ENCODE measurements at regions not wholly inside any gene's neighbourhood (a gene's known extent, or its start where the extent isn't known, plus 50 kb on each side); places are given as distances from the start of the nearest gene placed in this dataset.

DNA sequence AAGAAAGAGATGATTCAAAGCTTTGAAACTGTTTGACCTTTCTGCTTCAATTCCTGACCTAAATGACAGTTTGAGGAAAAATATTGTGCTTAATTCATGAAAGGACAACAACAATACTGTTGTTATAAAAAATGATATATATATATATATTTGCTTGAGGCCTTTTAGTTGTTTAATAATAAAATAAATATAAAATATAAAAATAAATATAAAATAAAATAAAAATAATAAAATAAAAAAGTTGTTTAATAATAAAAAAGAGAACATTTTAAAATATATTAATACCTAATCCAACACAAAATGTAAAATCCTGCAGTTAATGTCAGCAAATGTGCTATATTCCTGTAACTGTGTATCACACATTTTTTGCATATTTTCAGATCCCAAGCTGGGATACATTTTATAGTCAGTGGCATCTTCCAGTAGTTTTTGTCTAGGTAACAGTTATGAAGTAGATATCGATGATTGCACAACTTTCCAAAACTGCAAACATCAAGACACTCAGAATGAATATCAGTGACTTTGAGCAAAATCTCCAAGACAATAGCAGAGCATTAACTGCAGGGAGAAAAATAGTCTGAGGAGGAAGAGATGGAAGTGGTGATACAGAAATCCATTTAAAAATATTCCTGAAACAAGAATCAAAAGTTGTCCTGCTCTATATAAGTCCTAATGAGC is 375.5 kb upstream of the KLHL1 start:
- H3K9me3 Mint-ChIP-seq, result peaks cover 6% of the 10 kb centered on the region
- no peak for DNase-seq
- H3K27me3 Mint-ChIP-seq, result no peaks in the 10 kb centered on the region
- H3K36me3 Mint-ChIP-seq, result no peaks in the 10 kb centered on the region
- H3K4me1 Mint-ChIP-seq, result no peaks in the 10 kb centered on the region
- H3K4me3 Mint-ChIP-seq, result no peak overlapping the region
- no peak overlapping the region for H3K27ac Mint-ChIP-seq

DNA sequence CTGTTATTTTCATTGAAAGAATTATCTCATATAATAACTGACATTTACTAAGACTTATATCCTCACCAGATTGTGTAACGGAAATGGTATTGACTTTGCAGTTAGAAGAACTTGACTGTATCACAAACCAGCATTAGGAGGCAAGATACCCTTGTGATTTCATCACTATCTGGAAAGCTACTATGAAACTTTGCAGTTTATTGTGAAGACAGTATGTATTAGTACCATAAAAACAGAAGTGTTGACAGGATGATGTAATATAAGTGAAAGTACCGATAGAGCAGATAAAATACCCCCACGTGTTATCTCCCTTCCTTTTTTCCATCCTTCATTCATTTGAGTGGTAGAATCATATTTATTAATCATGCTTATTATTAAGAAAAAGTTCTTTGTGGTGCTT is 365.7 kb upstream of the KLHL1 start:
- Mint-ChIP-seq H3K4me1 (no peaks in the 10 kb centered on the region), H3K36me3 (no peaks in the 10 kb centered on the region), H3K9me3 (peaks cover 5% of the 10 kb centered on the region), H3K27ac (no peak overlapping the region), H3K27me3 (no peaks in the 10 kb centered on the region), H3K4me3 (no peak overlapping the region)
- no peak for DNase-seq

DNA sequence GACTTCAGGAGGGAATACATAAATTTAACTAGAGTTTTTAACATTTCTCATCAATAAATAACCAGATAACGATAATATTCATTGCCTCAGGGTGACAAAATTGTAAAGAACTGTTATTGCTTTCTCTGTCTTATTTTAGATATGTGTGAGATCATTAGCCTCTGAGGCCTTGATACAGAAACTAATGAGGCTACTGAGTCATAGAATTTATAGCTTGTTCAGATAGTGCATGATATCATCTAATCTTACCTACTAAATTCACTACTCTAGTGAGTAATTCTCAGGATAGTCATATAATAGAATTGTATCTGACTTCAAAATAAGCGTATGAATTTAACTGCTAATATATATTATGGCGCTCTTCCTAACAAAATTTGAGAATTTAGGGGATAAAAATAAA is 360.8 kb upstream of the KLHL1 start:
- H3K36me3 Mint-ChIP-seq, result no peaks in the 10 kb centered on the region
- H3K4me3 Mint-ChIP-seq, result no peak overlapping the region

DNA sequence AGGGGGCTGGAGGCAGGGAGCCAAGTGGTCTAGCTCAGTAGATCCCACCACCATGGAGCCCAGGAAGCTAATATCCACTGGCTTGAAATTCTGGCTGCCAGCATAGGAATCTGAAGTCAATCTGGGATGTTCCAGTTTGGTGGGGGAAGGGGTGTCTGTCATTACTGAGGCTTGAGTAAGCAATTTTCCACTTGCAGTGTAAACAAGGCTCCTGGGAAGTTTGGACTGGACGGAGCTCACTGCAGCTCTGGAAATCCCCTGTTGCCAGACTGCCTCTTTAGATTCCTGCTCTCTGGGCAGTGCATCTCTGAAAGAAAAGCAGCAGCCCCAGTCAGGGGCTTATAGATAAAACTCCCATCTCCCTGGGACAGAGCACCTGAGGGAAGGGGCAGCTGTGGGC is 349.2 kb upstream of the KLHL1 start:
- H3K4me3 Mint-ChIP-seq, result no peak overlapping the region
- peaks cover 10% of the 10 kb centered on the region for H3K9me3 Mint-ChIP-seq
- no peak for DNase-seq
- H3K27ac Mint-ChIP-seq, result no peak overlapping the region
- no peaks in the 10 kb centered on the region for H3K36me3 Mint-ChIP-seq
- no peaks in the 10 kb centered on the region for H3K4me1 Mint-ChIP-seq
- H3K27me3 Mint-ChIP-seq, result no peaks in the 10 kb centered on the region

More for the DNA sequence above, 360.8 kb upstream of the KLHL1 start:
- H3K27me3 Mint-ChIP-seq, result no peaks in the 10 kb centered on the region
- peaks cover 2% of the 10 kb centered on the region for H3K9me3 Mint-ChIP-seq
- DNase-seq, result no peak
- no peak overlapping the region for H3K27ac Mint-ChIP-seq
- H3K4me1 Mint-ChIP-seq, result no peaks in the 10 kb centered on the region

DNA sequence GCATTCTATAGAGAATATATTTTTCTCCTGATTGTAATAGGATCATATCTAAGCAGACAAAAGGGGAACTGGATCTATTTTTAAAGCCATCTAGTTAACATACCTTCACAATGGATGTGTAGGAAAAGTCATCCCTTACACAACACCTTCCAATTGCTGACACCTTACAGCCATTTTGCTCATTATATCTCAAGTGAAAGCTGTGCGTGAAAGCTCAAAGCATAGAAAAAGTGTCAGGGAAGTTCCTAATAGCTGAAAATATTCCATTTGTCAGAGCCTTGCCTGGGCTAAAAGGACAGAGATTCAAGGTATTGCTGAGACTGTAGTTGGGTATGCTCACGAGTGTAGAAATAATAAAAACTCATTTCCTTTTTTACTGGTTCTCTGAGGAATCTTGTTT is 340.6 kb upstream of the KLHL1 start:
- Mint-ChIP-seq H3K27ac (no peak overlapping the region), H3K9me3 (no peaks in the 10 kb centered on the region), H3K4me3 (no peak overlapping the region), H3K4me1 (no peaks in the 10 kb centered on the region), H3K27me3 (no peaks in the 10 kb centered on the region), H3K36me3 (no peaks in the 10 kb centered on the region)
- no peak for DNase-seq

DNA sequence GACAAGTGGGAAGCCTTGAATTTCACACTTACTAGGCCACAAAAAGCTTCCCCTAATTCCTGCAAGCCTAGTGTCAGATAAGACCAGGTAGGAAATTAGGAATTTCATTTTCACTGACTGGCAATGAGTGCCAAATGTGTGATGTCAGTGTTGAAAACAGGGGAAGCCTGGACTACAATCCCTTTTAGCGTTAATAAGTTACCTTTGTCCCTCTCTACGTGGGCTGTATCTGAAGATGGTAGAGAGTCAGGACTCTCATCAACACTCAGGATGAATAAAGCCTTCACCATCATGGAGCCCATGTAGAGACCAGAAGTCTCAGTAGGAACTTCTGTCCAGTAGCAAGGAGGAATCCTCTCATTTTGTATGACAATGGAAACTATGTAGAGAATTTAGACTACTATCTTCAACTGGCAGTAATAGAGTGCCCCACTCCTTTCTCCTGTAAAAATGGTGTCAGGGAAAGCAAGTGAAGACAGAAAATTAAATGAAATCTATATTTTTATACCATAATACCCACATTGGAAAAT is 324.1 kb upstream of the KLHL1 start:
- no peaks in the 10 kb centered on the region for H3K27me3 Mint-ChIP-seq
- H3K4me3 Mint-ChIP-seq, result no peak overlapping the region

GRCh38 chr13:70430256-70430655 is 322.0 kb upstream of the KLHL1 start:
- DNase-seq, result no peak
- Mint-ChIP-seq H3K9me3 (peaks cover 3% of the 10 kb centered on the region), H3K27ac (no peak overlapping the region), H3K27me3 (no peaks in the 10 kb centered on the region), H3K36me3 (no peaks in the 10 kb centered on the region), H3K4me1 (no peaks in the 10 kb centered on the region), H3K4me3 (no peak overlapping the region)

More for the DNA sequence above, 324.1 kb upstream of the KLHL1 start:
- H3K4me1 Mint-ChIP-seq, result no peaks in the 10 kb centered on the region
- H3K9me3 Mint-ChIP-seq, result peaks cover 3% of the 10 kb centered on the region
- no peaks in the 10 kb centered on the region for H3K36me3 Mint-ChIP-seq
- H3K27ac Mint-ChIP-seq, result no peak overlapping the region
- no peak for DNase-seq

- H3K9me3 Mint-ChIP-seq, result peaks cover 2% of the 10 kb centered on the region
- H3K4me3 Mint-ChIP-seq, result no peak overlapping the region
- DNase-seq, result no peak
- H3K36me3 Mint-ChIP-seq, result no peaks in the 10 kb centered on the region
- no peak overlapping the region for H3K27ac Mint-ChIP-seq
- H3K4me1 Mint-ChIP-seq, result no peaks in the 10 kb centered on the region
- no peaks in the 10 kb centered on the region for H3K27me3 Mint-ChIP-seq
Measured at GRCh38 chr13:70424928-70425327, 316.7 kb upstream of the KLHL1 start.

DNA sequence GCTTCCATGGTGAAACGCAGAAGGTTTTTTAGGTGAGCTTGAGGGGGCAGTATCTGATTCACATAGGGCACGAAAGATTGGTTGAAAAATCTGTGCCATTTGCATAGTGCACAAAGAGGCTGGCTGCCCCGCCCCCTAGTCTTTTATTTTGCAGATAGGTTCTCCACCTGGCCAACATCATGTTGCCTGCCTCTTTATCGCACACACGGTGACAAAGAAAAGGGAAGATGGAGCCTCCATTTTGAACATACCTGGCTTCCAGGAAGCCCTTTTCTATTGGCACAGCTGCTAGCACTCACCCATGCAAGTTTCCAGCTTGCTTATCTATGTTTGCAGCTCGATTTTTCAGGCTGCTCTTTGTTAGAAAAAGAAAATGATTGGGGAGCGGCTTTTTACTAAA is 316.2 kb upstream of the KLHL1 start:
- Mint-ChIP-seq H3K4me1 (no peaks in the 10 kb centered on the region), H3K36me3 (no peaks in the 10 kb centered on the region), H3K9me3 (peaks cover 2% of the 10 kb centered on the region), H3K27me3 (no peaks in the 10 kb centered on the region), H3K4me3 (no peak overlapping the region), H3K27ac (no peak overlapping the region)
- DNase-seq, result no peak

DNA sequence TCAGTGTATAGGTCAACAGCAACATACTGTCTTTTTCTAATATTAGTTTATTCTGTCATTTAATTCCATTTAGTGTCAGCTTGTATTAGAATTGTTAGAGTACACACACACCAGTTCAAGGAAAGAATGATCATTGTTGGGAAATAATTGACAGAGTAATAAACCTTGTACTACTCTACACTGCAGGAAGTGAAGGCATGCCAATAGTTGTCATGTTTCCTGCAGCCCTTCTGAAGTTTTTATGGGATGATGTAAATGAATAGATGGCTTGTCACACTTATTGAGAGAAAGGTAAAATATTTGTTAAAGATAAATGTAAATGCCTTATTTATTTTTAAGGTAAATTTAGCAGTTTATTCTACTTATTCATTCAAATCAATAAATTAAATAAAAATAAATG is 306.9 kb upstream of the KLHL1 start:
- H3K27me3 Mint-ChIP-seq, result no peaks in the 10 kb centered on the region
- no peaks in the 10 kb centered on the region for H3K4me1 Mint-ChIP-seq
- no peak overlapping the region for H3K27ac Mint-ChIP-seq
- no peaks in the 10 kb centered on the region for H3K9me3 Mint-ChIP-seq
- no peak overlapping the region for H3K4me3 Mint-ChIP-seq
- no peaks in the 10 kb centered on the region for H3K36me3 Mint-ChIP-seq
- no peak for DNase-seq

DNA sequence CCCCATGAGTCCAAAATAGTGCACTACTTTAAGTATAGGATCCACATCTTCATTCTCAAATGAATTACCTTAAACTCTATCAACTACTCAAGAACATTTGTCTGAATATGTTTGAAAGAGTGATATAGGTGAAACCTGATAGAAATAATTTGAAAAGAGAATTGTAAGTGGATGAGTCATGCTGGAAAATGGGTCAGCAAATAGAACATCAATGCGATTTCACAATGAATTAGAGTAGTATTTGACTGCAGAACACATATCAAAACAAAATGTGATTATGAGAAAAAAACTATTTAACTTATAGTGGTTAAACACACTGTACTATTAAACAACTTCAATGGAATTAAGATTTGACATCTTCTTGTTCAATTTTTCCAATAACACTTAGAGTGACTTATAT is 300.6 kb upstream of the KLHL1 start:
- no peak overlapping the region for H3K4me3 Mint-ChIP-seq
- no peaks in the 10 kb centered on the region for H3K27me3 Mint-ChIP-seq
- no peak for DNase-seq
- no peak overlapping the region for H3K27ac Mint-ChIP-seq
- H3K9me3 Mint-ChIP-seq, result no peaks in the 10 kb centered on the region
- no peaks in the 10 kb centered on the region for H3K36me3 Mint-ChIP-seq
- H3K4me1 Mint-ChIP-seq, result no peaks in the 10 kb centered on the region

- H3K27me3 Mint-ChIP-seq, result no peaks in the 10 kb centered on the region
- no peaks in the 10 kb centered on the region for H3K36me3 Mint-ChIP-seq
- no peaks in the 10 kb centered on the region for H3K4me1 Mint-ChIP-seq
- no peaks in the 10 kb centered on the region for H3K9me3 Mint-ChIP-seq
- DNase-seq, result no peak
- no peak overlapping the region for H3K27ac Mint-ChIP-seq
- no peak overlapping the region for H3K4me3 Mint-ChIP-seq
Measured at GRCh38 chr13:70407486-70407885, 299.2 kb upstream of the KLHL1 start.

GRCh38 chr13:70405266-70405665 is 297.0 kb upstream of the KLHL1 start:
- Mint-ChIP-seq H3K27me3 (no peaks in the 10 kb centered on the region), H3K9me3 (no peaks in the 10 kb centered on the region), H3K4me3 (no peak overlapping the region), H3K27ac (no peak overlapping the region), H3K36me3 (no peaks in the 10 kb centered on the region), H3K4me1 (no peaks in the 10 kb centered on the region)
- no peak for DNase-seq

GRCh38 chr13:70394031-70394548 is 285.8 kb upstream of the KLHL1 start:
- DNase-seq, result no peak
- Mint-ChIP-seq H3K4me3 (no peak overlapping the region), H3K27me3 (no peaks in the 10 kb centered on the region), H3K9me3 (peaks cover 2% of the 10 kb centered on the region), H3K4me1 (no peaks in the 10 kb centered on the region), H3K27ac (no peak overlapping the region), H3K36me3 (no peaks in the 10 kb centered on the region)

DNA sequence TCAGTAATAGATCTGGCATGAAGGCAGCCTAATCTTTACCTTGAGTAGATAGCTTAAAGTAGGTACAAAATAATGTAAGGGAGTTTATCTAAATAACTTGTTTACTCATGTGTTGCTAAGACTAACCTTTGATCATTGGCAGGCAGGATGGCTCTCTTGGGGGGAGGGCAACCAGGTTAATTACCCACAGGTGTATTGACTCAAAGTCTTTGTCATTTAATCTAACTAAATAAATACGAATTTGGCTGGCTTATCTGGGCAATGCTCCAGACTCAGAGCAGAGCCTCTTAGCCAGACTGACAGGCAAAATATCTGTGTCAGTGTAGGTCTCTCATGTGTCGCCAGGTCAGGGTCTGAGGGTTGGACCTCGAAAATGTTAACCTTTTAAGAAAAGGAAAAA is 283.4 kb upstream of the KLHL1 start:
- no peaks in the 10 kb centered on the region for H3K4me1 Mint-ChIP-seq
- no peaks in the 10 kb centered on the region for H3K27me3 Mint-ChIP-seq
- no peak overlapping the region for H3K4me3 Mint-ChIP-seq
- no peak for DNase-seq
- H3K36me3 Mint-ChIP-seq, result no peaks in the 10 kb centered on the region
- no peaks in the 10 kb centered on the region for H3K9me3 Mint-ChIP-seq
- no peak overlapping the region for H3K27ac Mint-ChIP-seq

DNA sequence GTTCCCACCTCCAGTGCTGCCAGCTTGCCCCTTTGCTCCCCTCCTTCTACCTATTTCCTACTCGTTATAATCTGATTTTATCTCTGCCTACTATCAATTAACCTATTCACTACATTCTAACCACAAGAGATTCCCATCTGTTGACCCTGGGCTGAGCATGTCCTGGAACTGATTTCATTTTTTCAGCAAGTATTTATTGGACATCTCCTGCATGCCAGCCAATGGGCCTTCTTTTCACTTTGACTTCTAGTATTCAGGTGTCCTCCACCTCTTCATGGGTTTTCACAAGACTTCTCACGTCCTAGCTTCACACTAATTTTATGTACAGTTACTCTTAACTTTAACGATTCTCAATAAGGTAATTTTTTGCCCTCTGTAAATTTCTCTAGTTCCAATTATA is 282.7 kb upstream of the KLHL1 start:
- DNase-seq, result no peak
- Mint-ChIP-seq H3K4me1 (no peaks in the 10 kb centered on the region), H3K27me3 (no peaks in the 10 kb centered on the region), H3K9me3 (no peaks in the 10 kb centered on the region), H3K4me3 (no peak overlapping the region), H3K27ac (no peak overlapping the region), H3K36me3 (no peaks in the 10 kb centered on the region)
